PC-3 (cell line): ENCODE measurements at regions not wholly inside any gene's neighbourhood (a gene's known extent, or its start where the extent isn't known, plus 50 kb on each side); places are given as distances from the start of the nearest gene placed in this dataset.

Experiments
- ATAC-seq: fragments of 200-7000 bp; cut with Tn5 transposase; 2 replicates; pipeline ENCODE4 v1.9.1; 2020; ENCODE audit warnings: mild to moderate bottlenecking, moderate library complexity
- BruUV-seq: library from RNA; stranded (reverse); fragments of 400-500 nt; replicated peaks from 2 replicates; lab custom pipeline; 2021; lab: Mats Ljungman, UMichigan
- CTCF ChIA-PET: fragments of 300-600 bp; sonication (Branson Sonifier 250); formaldehyde crosslinking; loops from one replicate; lab custom pipeline; 2022; ENCODE audit warnings: antibody characterized with exemption; lab: Charles Lee
- POLR2A ChIA-PET: fragments of 300-600 bp; sonication (Branson Sonifier 250); formaldehyde crosslinking; loops from one replicate; lab custom pipeline; 2022; ENCODE audit warnings: antibody characterized with exemption; ENCODE audit not compliant: unreplicated experiment; lab: Charles Lee
- DNase-seq: peaks from one replicate; pipeline ENCODE4 v3.0.0-alpha.2; 2015
- H2AFZ ChIP-seq: fragments of 300-600 bp; sonication (generic); 2 replicates; pipeline ENCODE4 v1.6.0; 2016; ENCODE audit warnings: antibody characterized with exemption, low read length
- H3F3A ChIP-seq: fragments of 300-600 bp; sonication (generic); one replicate; pipeline ENCODE4 v1.6.0; 2017; ENCODE audit warnings: antibody characterized with exemption, low read length, control low read depth, mild to moderate bottlenecking; ENCODE audit not compliant: unreplicated experiment
- H3K27ac ChIP-seq: fragments of 300-600 bp; sonication (generic); 2 replicates; pipeline ENCODE4 v1.5.1; 2016; ENCODE audit warnings: mild to moderate bottlenecking, low read length
- H3K27me3 ChIP-seq: fragments of 300-600 bp; sonication (generic); 2 replicates; pipeline ENCODE4 v1.6.1; 2016; ENCODE audit warnings: low read length, mixed read lengths
- H3K36me3 ChIP-seq: fragments of 300-600 bp; sonication (generic); 2 replicates; pipeline ENCODE4 v1.6.1; 2016; ENCODE audit warnings: low read depth, mixed run types, low read length, mixed read lengths
- H3K4me1 ChIP-seq: fragments of 300-600 bp; sonication (generic); 2 replicates; pipeline ENCODE4 v1.5.1; 2016; ENCODE audit warnings: low read length; ENCODE audit not compliant: insufficient read depth
- H3K4me2 ChIP-seq: fragments of 300-600 bp; sonication (generic); 2 replicates; pipeline ENCODE4 v1.6.0; 2016; ENCODE audit warnings: low read length
- H3K4me3 ChIP-seq: fragments of 300-600 bp; sonication (generic); 2 replicates; pipeline ENCODE4 v1.5.1; 2016; ENCODE audit warnings: mild to moderate bottlenecking, low read length, mixed read lengths
- H3K79me2 ChIP-seq: fragments of 300-600 bp; sonication (generic); 2 replicates; pipeline ENCODE4 v1.6.1; 2017; ENCODE audit warnings: low read length, mixed read lengths
- H3K9ac ChIP-seq: fragments of 300-600 bp; sonication (generic); 2 replicates; pipeline ENCODE4 v1.6.0; 2016; ENCODE audit warnings: mild to moderate bottlenecking, low read length
- H3K9me2 ChIP-seq: fragments of 300-600 bp; sonication (generic); replicated peaks from 2 replicates; pipeline ENCODE4 v1.6.1; 2016; ENCODE audit warnings: mixed run types, low read length, mixed read lengths
- H3K9me3 ChIP-seq: fragments of 300-600 bp; sonication (generic); 2 replicates; pipeline ENCODE4 v1.6.1; 2016; ENCODE audit warnings: low read length, mixed read lengths
- H4K20me1 ChIP-seq: fragments of 300-600 bp; sonication (generic); 2 replicates; pipeline ENCODE4 v1.6.1; 2016; ENCODE audit warnings: low read length, mixed read lengths
- EZH2 ChIP-seq: fragments of 300-600 bp; sonication (generic); IDR thresholded peaks from one replicate; pipeline ENCODE4 v1.6.1; 2017; ENCODE audit warnings: antibody characterized with exemption, mild to moderate bottlenecking, low read length; ENCODE audit not compliant: unreplicated experiment
- EZH2phosphoT487 ChIP-seq: fragments of 300-600 bp; sonication (generic); IDR thresholded peaks from 2 replicates; pipeline ENCODE4 v1.6.1; 2018; ENCODE audit warnings: mild to moderate bottlenecking, antibody characterized with exemption, low read length, borderline replicate concordance
- intact Hi-C: fragments of 100-400 bp; cut with micrococcal nuclease; formaldehyde crosslinking; loops from 2 replicates; pipeline ENCODE4 v1.9.0; 2023
- TF ChIP-seq, protein P1 (sequence below): fragments of 300-600 bp; sonication (generic); conservative IDR thresholded peaks from 2 replicates; pipeline ENCODE4 v1.5.1; 2017; ENCODE audit warnings: antibody characterized with exemption, low read depth, mild to moderate bottlenecking, low read length

GRCh38 chr2:236781933-236782816 is 212.6 kb downstream of the ACKR3 start:
- H3K4me2 ChIP-seq, result no peak overlapping the region

DNA sequence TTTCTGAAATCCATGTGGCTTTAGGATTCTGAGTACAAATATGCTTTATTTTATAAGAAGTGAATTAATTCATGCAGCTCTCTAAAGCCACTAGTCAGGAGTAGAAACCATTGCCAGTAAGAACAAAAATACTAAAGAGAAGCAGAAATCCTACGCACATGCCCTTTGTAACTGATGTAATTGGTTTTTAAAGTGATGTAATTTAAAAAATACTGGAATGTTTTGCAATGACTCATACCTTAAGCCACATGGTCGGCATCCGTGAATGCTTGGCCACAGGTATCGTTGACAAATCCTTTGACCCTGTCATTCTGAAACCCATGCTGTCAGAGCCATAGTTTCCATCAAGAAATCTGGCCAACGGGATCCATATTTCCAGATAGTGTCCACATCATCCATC is 213.3 kb downstream of the ACKR3 start:
- BruUV-seq, result no TSS peak
- ChIA-PET POLR2A (no interaction called here), CTCF (no interaction called here)
- Histone ChIP-seq H3K9ac (no peak overlapping the region), H3F3A (no peaks in the 10 kb centered on the region), H3K27ac (no peak overlapping the region), H3K27me3 (no peaks in the 10 kb centered on the region), H3K4me2 (no peak overlapping the region), H3K4me1 (no peaks in the 10 kb centered on the region), H3K4me3 (no peak overlapping the region), H3K9me2 (no peaks in the 10 kb centered on the region), H3K9me3 (no peaks in the 10 kb centered on the region), H3K79me2 (no peaks in the 10 kb centered on the region), H3K36me3 (no peaks in the 10 kb centered on the region), H4K20me1 (no peaks in the 10 kb centered on the region), H2AFZ (no peak overlapping the region)
- DNase-seq (no peak), ATAC-seq (no peak)
- TF ChIP-seq EZH2, result no peak
- no peak for TF ChIP-seq EZH2phosphoT487
- TF ChIP-seq, protein P1, sequence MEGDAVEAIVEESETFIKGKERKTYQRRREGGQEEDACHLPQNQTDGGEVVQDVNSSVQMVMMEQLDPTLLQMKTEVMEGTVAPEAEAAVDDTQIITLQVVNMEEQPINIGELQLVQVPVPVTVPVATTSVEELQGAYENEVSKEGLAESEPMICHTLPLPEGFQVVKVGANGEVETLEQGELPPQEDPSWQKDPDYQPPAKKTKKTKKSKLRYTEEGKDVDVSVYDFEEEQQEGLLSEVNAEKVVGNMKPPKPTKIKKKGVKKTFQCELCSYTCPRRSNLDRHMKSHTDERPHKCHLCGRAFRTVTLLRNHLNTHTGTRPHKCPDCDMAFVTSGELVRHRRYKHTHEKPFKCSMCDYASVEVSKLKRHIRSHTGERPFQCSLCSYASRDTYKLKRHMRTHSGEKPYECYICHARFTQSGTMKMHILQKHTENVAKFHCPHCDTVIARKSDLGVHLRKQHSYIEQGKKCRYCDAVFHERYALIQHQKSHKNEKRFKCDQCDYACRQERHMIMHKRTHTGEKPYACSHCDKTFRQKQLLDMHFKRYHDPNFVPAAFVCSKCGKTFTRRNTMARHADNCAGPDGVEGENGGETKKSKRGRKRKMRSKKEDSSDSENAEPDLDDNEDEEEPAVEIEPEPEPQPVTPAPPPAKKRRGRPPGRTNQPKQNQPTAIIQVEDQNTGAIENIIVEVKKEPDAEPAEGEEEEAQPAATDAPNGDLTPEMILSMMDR, result no peak
- intact Hi-C loops, result no loop called here

More at GRCh38 chr2:236781933-236782816, 212.6 kb downstream of the ACKR3 start:
- Histone ChIP-seq H3K4me1 (peaks cover 7% of the 10 kb centered on the region), H2AFZ (no peak overlapping the region), H3K36me3 (no peaks in the 10 kb centered on the region), H3K79me2 (no peaks in the 10 kb centered on the region), H3K4me3 (no peak overlapping the region), H3K9me3 (no peaks in the 10 kb centered on the region), H3K9me2 (no peaks in the 10 kb centered on the region), H4K20me1 (no peaks in the 10 kb centered on the region), H3K27me3 (no peaks in the 10 kb centered on the region), H3K9ac (no peak overlapping the region), H3K27ac (no peak overlapping the region), H3F3A (no peaks in the 10 kb centered on the region)
- ChIA-PET CTCF (no interaction called here), POLR2A (no interaction called here)
- DNase-seq (no peak), ATAC-seq (no peak)
- TF ChIP-seq EZH2 (no peak), EZH2phosphoT487 (no peak)
- TF ChIP-seq, protein P1, result no peak
- intact Hi-C loops, result no loop called here
- BruUV-seq, result no TSS peak

- Histone ChIP-seq H4K20me1 (no peaks in the 10 kb centered on the region), H3K27ac (no peak overlapping the region), H3K9me2 (no peaks in the 10 kb centered on the region), H3K9ac (no peak overlapping the region), H3K4me1 (no peaks in the 10 kb centered on the region), H3K79me2 (no peaks in the 10 kb centered on the region), H2AFZ (no peak overlapping the region), H3K9me3 (no peaks in the 10 kb centered on the region), H3K27me3 (no peaks in the 10 kb centered on the region), H3F3A (no peaks in the 10 kb centered on the region), H3K4me3 (no peak overlapping the region), H3K4me2 (no peak overlapping the region), H3K36me3 (no peaks in the 10 kb centered on the region)
- BruUV-seq, result no TSS peak
- DNase-seq (no peak), ATAC-seq (no peak)
- ChIA-PET CTCF (no interaction called here), POLR2A (no interaction called here)
- intact Hi-C loops, result no loop called here
- no peak for TF ChIP-seq EZH2
- TF ChIP-seq, protein P1, result no peak
- TF ChIP-seq EZH2phosphoT487, result no peak
Observed at GRCh38 chr2:236783417-236784020, 213.9 kb downstream of the ACKR3 start.
